ENCODE measurements at regions not wholly inside any gene's neighbourhood (a gene's known extent, or its start where the extent isn't known, plus 50 kb on each side); places are given as distances from the start of the nearest gene placed in this dataset.

GRCh38 chr22:49168219-49168813 lies 659.4 kb downstream of the BRD1 start:
- no peak for DNase-seq (ENCODE audit: low spot score in 2 of 2)
- Histone ChIP-seq H3K9me3 (no peaks in the 10 kb centered on the region), H3K4me1 (no peaks in the 10 kb centered on the region), H3K36me3 (replicated peaks) (no peaks in the 10 kb centered on the region), H3K4me3 (no peak overlapping the region), H3K27me3 (ENCODE audit: low read depth) (0 out of 2 replicates have a peak, but pooled peaks cover 2% of the 10 kb centered on the region)
- in situ Hi-C loops (cut with MboI; ENCODE audit: low sequenced_read_pairs), result no loop called here

DNA sequence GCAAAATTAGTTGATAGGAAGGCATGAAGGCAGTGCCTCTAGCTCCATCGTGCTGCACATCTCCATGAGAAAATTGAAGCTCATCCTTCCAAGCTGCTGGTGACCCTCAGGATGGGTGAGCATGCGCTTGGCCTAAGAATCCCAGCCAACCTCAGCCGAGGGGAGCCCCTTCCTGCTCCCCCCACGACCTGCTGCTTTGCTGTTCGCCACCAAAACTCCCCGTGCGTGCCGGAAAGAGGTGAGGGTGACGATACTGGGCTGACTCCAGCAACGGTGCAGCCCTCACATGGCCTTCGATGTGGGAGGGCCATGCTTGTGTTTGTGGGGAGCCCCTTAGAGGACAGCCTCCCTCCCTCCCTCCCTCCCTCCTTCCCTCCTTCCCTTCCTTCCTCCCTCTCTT lies 660.9 kb downstream of the BRD1 start:
- 0 out of 2 replicates have a peak, but pooled peaks cover 2% of the 10 kb centered on the region for H3K27me3 ChIP-seq (ENCODE audit: low read depth)
- H3K36me3 ChIP-seq (replicated peaks), result no peaks in the 10 kb centered on the region
- no peak overlapping the region for H3K4me3 ChIP-seq
- in situ Hi-C loops (cut with MboI; ENCODE audit: low sequenced_read_pairs), result no loop called here
- H3K9me3 ChIP-seq, result no peaks in the 10 kb centered on the region
- no peaks in the 10 kb centered on the region for H3K4me1 ChIP-seq
- DNase-seq (ENCODE audit: low spot score in 2 of 2), result no peak

GRCh38 chr22:49166211-49166610 lies 661.5 kb downstream of the BRD1 start:
- in situ Hi-C loops (cut with MboI; ENCODE audit: low sequenced_read_pairs), result no loop called here
- Histone ChIP-seq H3K36me3 (replicated peaks) (no peaks in the 10 kb centered on the region), H3K27me3 (ENCODE audit: low read depth) (0 out of 2 replicates have a peak, but pooled peaks cover 2% of the 10 kb centered on the region), H3K4me3 (no peak overlapping the region), H3K9me3 (no peaks in the 10 kb centered on the region), H3K4me1 (no peaks in the 10 kb centered on the region)
- no peak for DNase-seq (ENCODE audit: low spot score in 2 of 2)

DNA sequence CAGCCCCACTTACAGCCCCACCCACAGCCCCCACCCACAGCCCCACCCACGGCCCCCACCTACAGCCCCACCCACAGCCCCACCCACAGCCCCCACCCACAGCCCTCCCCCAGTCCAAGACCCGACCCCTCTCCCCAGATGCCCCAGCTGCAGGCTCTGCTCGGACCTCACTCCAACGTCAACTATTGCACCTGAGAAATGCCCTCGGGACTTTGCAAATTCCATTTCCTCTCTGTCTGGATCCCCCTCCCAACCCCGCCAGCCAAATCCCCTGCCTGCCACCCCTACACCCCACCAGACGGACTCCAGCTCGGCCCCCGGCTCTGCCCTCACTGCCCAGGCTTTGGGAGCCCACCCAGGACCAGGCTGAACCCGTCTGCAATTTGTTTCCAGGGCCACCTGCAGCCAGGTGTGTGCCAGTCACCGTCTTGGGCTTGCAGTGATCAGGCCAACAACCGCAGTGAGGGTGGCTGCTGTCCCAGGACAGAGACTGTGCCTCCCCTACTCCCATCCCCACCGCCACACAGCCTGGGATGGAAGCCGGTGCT lies 662.8 kb downstream of the BRD1 start:
- in situ Hi-C loops (cut with MboI; ENCODE audit: low sequenced_read_pairs), result no loop called here
- Histone ChIP-seq H3K9me3 (no peaks in the 10 kb centered on the region), H3K4me3 (no peak overlapping the region), H3K36me3 (replicated peaks) (no peaks in the 10 kb centered on the region), H3K27me3 (ENCODE audit: low read depth) (0 out of 2 replicates have a peak, but pooled peaks cover 2% of the 10 kb centered on the region), H3K4me1 (no peaks in the 10 kb centered on the region)
- DNase-seq (ENCODE audit: low spot score in 2 of 2), result no peak

- H3K27me3 ChIP-seq (ENCODE audit: low read depth), result 0 out of 2 replicates have a peak, but pooled peaks cover 2% of the 10 kb centered on the region
- H3K9me3 ChIP-seq, result no peaks in the 10 kb centered on the region
- in situ Hi-C loops (cut with MboI; ENCODE audit: low sequenced_read_pairs), result no loop called here
- H3K4me1 ChIP-seq, result no peaks in the 10 kb centered on the region
- no peaks in the 10 kb centered on the region for H3K36me3 ChIP-seq (replicated peaks)
- DNase-seq (ENCODE audit: low spot score in 2 of 2), result no peak
- no peak overlapping the region for H3K4me3 ChIP-seq
Observed at GRCh38 chr22:49163960-49164690, 663.5 kb downstream of the BRD1 start.

GRCh38 chr22:49163258-49163959 lies 664.3 kb downstream of the BRD1 start:
- in situ Hi-C loops (cut with MboI; ENCODE audit: low sequenced_read_pairs), result no loop called here
- H3K9me3 ChIP-seq, result no peaks in the 10 kb centered on the region

DNA sequence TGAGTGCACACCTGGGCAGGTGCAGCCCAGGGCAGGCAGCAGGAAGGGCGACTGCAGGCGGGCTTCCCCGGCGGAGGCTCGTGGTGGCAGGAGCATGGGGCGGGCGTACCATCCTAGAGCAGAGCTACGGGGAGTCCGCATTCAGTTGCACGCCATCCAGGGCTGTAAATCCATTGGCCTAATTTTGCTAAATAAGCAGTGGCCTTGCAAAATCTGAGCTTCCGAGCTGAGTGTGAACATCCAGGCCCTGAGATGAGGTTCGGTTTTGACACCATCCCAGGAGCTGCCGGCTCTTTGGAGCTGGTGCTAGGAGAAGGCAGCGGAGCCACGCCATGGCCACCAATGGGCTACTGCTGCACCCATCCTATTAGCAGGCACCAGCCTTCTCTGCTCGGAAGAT lies 664.8 kb downstream of the BRD1 start:
- in situ Hi-C loops (cut with MboI; ENCODE audit: low sequenced_read_pairs), result no loop called here
- no peak for DNase-seq (ENCODE audit: low spot score in 2 of 2)
- Histone ChIP-seq H3K4me1 (no peaks in the 10 kb centered on the region), H3K9me3 (no peaks in the 10 kb centered on the region), H3K36me3 (replicated peaks) (no peaks in the 10 kb centered on the region), H3K4me3 (no peak overlapping the region), H3K27me3 (ENCODE audit: low read depth) (0 out of 2 replicates have a peak, but pooled peaks cover 2% of the 10 kb centered on the region)

More at GRCh38 chr22:49163258-49163959, 664.3 kb downstream of the BRD1 start:
- Histone ChIP-seq H3K36me3 (replicated peaks) (no peaks in the 10 kb centered on the region), H3K4me3 (no peak overlapping the region), H3K27me3 (ENCODE audit: low read depth) (0 out of 2 replicates have a peak, but pooled peaks cover 2% of the 10 kb centered on the region), H3K4me1 (no peaks in the 10 kb centered on the region)
- DNase-seq (ENCODE audit: low spot score in 2 of 2), result no peak

GRCh38 chr22:49161002-49161850 lies 666.4 kb downstream of the BRD1 start:
- DNase-seq (ENCODE audit: low spot score in 2 of 2), result no peak
- no peaks in the 10 kb centered on the region for H3K9me3 ChIP-seq
- H3K4me1 ChIP-seq, result no peaks in the 10 kb centered on the region
- no peaks in the 10 kb centered on the region for H3K36me3 ChIP-seq (replicated peaks)
- 0 out of 2 replicates have a peak, but pooled peaks cover 2% of the 10 kb centered on the region for H3K27me3 ChIP-seq (ENCODE audit: low read depth)
- in situ Hi-C loops (cut with MboI; ENCODE audit: low sequenced_read_pairs), result no loop called here
- no peak overlapping the region for H3K4me3 ChIP-seq

DNA sequence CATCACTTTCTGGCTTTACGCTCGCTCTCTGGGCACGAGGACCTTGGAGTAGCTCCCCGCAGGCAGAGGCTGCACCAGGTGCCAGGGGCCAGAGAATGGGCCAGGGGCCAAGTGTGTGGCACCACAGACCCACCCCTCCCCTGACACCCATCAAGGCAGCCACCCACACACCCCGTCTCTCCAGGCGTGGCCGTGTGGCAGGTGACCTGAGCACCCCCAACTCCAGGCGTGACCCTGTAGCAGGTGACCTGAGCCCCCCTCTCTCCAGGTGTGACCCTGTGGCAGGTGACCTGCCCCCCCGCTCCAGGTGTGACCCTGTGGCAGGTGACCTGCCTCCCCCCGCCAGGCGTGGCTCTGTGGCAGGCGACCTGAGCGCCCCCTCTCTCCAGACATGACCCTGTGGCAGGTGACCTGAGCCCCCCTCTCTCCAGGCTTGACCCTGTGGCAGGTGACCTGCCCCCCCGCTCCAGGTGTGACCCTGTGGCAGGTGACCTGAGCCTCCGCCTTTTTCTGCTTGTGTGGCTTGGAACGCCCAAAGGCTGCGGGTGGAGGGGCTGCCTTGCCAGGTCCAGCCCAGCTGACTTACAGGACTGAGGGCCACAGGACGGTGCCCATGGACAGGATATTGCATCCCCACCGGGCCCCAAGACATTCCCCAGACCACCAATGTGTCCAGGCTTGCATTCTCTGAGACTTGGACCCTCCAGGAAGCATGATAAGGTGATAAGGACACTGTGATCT lies 667.2 kb downstream of the BRD1 start:
- no peaks in the 10 kb centered on the region for H3K4me1 ChIP-seq
- no peaks in the 10 kb centered on the region for H3K27me3 ChIP-seq (ENCODE audit: low read depth)
- no peaks in the 10 kb centered on the region for H3K36me3 ChIP-seq (replicated peaks)
- H3K9me3 ChIP-seq, result no peaks in the 10 kb centered on the region
- in situ Hi-C loops (cut with MboI; ENCODE audit: low sequenced_read_pairs), result no loop called here
- no peak for DNase-seq (ENCODE audit: low spot score in 2 of 2)
- H3K4me3 ChIP-seq, result no peak overlapping the region

DNA sequence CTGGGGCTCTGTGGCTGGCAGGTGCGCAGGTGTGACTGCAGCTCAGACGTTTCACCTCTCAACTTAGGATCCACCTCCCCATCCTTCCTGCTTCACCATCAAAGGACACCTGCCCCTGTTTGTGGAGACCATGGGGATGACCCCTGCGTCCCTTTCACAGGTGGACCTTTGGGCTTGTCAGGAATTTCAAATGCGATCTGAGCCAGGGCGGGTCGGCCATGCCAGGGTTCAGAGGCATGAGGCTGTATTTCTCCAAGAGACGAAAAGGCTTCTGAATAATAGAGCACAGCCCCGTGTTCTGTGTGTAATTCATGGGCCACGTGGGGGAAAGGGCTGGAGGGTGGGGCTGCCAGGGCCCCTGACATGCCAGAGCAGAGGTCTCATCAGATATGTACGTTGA lies 668.0 kb downstream of the BRD1 start:
- no peaks in the 10 kb centered on the region for H3K27me3 ChIP-seq (ENCODE audit: low read depth)
- no peaks in the 10 kb centered on the region for H3K4me1 ChIP-seq
- in situ Hi-C loops (cut with MboI; ENCODE audit: low sequenced_read_pairs), result no loop called here
- no peaks in the 10 kb centered on the region for H3K36me3 ChIP-seq (replicated peaks)
- no peak overlapping the region for H3K4me3 ChIP-seq
- DNase-seq (ENCODE audit: low spot score in 2 of 2), result no peak
- H3K9me3 ChIP-seq, result no peaks in the 10 kb centered on the region

- no peaks in the 10 kb centered on the region for H3K36me3 ChIP-seq (replicated peaks)
- H3K9me3 ChIP-seq, result no peaks in the 10 kb centered on the region
- in situ Hi-C loops (cut with MboI; ENCODE audit: low sequenced_read_pairs), result no loop called here
- no peaks in the 10 kb centered on the region for H3K27me3 ChIP-seq (ENCODE audit: low read depth)
- no peaks in the 10 kb centered on the region for H3K4me1 ChIP-seq
- no peak for DNase-seq (ENCODE audit: low spot score in 2 of 2)
- H3K4me3 ChIP-seq, result no peak overlapping the region
Observed at GRCh38 chr22:49158741-49159564, 668.7 kb downstream of the BRD1 start.
